ENCODE measurements at regions not wholly inside any gene's neighbourhood (a gene's known extent, or its start where the extent isn't known, plus 50 kb on each side); places are given as distances from the start of the nearest gene placed in this dataset.

GRCh38 chr6:91879386-91879995, 1292.6 kb upstream of the MAP3K7 start:
- Histone ChIP-seq H3K4me3 (no peak overlapping the region), H3K27ac (no peak overlapping the region), H3K4me1 (no peaks in the 10 kb centered on the region), H3K4me2 (no peak overlapping the region), H3K9me3 (no peaks in the 10 kb centered on the region)
- no peak for FAIRE-seq
- no peak for TF ChIP-seq EHF (CRISPR knock-in tag; IDR thresholded peaks at IDR 0.05)
- no peak for TF ChIP-seq NR3C1 (IDR thresholded peaks at IDR 0.05)
- no peak for TF ChIP-seq PHF8 (IDR thresholded peaks at IDR 0.05; ENCODE audit: borderline replicate concordance, low read depth)
- TF ChIP-seq JUNB (IDR thresholded peaks at IDR 0.05): no peak
- no peak for TF ChIP-seq CHD4 (IDR thresholded peaks at IDR 0.05; ENCODE audit: borderline replicate concordance)
- no peak for TF ChIP-seq FOSL2 (IDR thresholded peaks at IDR 0.05)
- no peak for TF ChIP-seq FOSL2 (CRISPR knock-in tag; IDR thresholded peaks at IDR 0.05)
- TF ChIP-seq REST (IDR thresholded peaks at IDR 0.05): no peak
- no peak for TF ChIP-seq RFX5 (IDR thresholded peaks at IDR 0.05)
- TF ChIP-seq HES2 (IDR thresholded peaks at IDR 0.05): no peak
- no peak for TF ChIP-seq POLR2AphosphoS2 (conservative IDR thresholded peaks at IDR 0.05; ENCODE audit: low read length)
- no peak for TF ChIP-seq E2F6 (IDR thresholded peaks at IDR 0.05; ENCODE audit: borderline replicate concordance, low read depth)
- no peak for TF ChIP-seq KDM5A (IDR thresholded peaks at IDR 0.05)
- no peak for TF ChIP-seq ZC3H11A (IDR thresholded peaks at IDR 0.05)
- TF ChIP-seq HOXB5 (CRISPR knock-in tag; IDR thresholded peaks at IDR 0.05): no peak
- no peak for TF ChIP-seq HDAC2 (IDR thresholded peaks at IDR 0.05)
- no peak for TF ChIP-seq EP300 (IDR thresholded peaks at IDR 0.05)
- no peak for TF ChIP-seq HMGXB4 (CRISPR knock-in tag; IDR thresholded peaks at IDR 0.05; ENCODE audit: borderline replicate concordance)
- TF ChIP-seq USF2 (IDR thresholded peaks at IDR 0.05): no peak
- TF ChIP-seq HOXA7 (CRISPR knock-in tag; IDR thresholded peaks at IDR 0.05): no peak
- under 1% methylated on average over 6 of the region's 6 CpGs for WGBS (ENCODE audit: missing lambda C conversion rate)
- no peak for ATAC-seq
- POLR2A ChIA-PET: no interaction called here
- DNase-seq (ENCODE audit: low read depth in 1 of 2, low spot score in 1 of 2): no peak
- CTCF ChIA-PET: no interaction called here

- Histone ChIP-seq H3K4me1 (no peaks in the 10 kb centered on the region), H3K27ac (no peak overlapping the region), H3K4me2 (no peak overlapping the region), H3K9me3 (no peaks in the 10 kb centered on the region), H3K4me3 (no peak overlapping the region)
- CTCF ChIA-PET: no interaction called here
- FAIRE-seq: no peak
- WGBS (ENCODE audit: missing lambda C conversion rate): 7% methylated on average over 1 of the region's 1 CpG
- no peak for ATAC-seq
- no peak for DNase-seq (ENCODE audit: low read depth in 1 of 2, low spot score in 1 of 2)
- POLR2A ChIA-PET: no interaction called here
- no peak for TF ChIP-seq CHD4 (IDR thresholded peaks at IDR 0.05; ENCODE audit: borderline replicate concordance)
- no peak for TF ChIP-seq RAD21 (conservative IDR thresholded peaks at IDR 0.05 in 1 of 2, IDR thresholded peaks at IDR 0.05 in 1 of 2)
- no peak for TF ChIP-seq FOSB (CRISPR knock-in tag; IDR thresholded peaks at IDR 0.05)
- no peak for TF ChIP-seq SMC3 (IDR thresholded peaks at IDR 0.05)
- no peak for TF ChIP-seq EHF (CRISPR knock-in tag; IDR thresholded peaks at IDR 0.05)
- no peak for TF ChIP-seq HOXB5 (CRISPR knock-in tag; IDR thresholded peaks at IDR 0.05)
- TF ChIP-seq KDM1A (IDR thresholded peaks at IDR 0.05; ENCODE audit: low read depth): no peak
- TF ChIP-seq HDAC2 (IDR thresholded peaks at IDR 0.05): no peak
- no peak for TF ChIP-seq CBX8 (IDR thresholded peaks at IDR 0.05)
- TF ChIP-seq ESRRA (IDR thresholded peaks at IDR 0.05; ENCODE audit: borderline replicate concordance, low read length): no peak
- no peak for TF ChIP-seq EP300 (IDR thresholded peaks at IDR 0.05)
Observed at GRCh38 chr6:91877994-91878393, 1291.1 kb upstream of the MAP3K7 start.
